Epidermal melanocyte (primary cell): ENCODE measurements at regions not wholly inside any gene's neighbourhood (a gene's known extent, or its start where the extent isn't known, plus 50 kb on each side); places are given as distances from the start of the nearest gene placed in this dataset.
"Not testable (repeated sequence)": the region's sequence is repeated elsewhere in the genome, so short reads cannot be mapped to it uniquely, and the experiment has no call there.

Source experiments
- DNase-seq: peaks from one replicate; pipeline ENCODE4 v3.0.0; 2011; ENCODE audit warnings: low spot score; ENCODE audit not compliant: insufficient read length

GRCh38 chr15:69600556-69601085 is 148.0 kb downstream of the RPLP1 start:
- DNase-seq: no peak

DNA sequence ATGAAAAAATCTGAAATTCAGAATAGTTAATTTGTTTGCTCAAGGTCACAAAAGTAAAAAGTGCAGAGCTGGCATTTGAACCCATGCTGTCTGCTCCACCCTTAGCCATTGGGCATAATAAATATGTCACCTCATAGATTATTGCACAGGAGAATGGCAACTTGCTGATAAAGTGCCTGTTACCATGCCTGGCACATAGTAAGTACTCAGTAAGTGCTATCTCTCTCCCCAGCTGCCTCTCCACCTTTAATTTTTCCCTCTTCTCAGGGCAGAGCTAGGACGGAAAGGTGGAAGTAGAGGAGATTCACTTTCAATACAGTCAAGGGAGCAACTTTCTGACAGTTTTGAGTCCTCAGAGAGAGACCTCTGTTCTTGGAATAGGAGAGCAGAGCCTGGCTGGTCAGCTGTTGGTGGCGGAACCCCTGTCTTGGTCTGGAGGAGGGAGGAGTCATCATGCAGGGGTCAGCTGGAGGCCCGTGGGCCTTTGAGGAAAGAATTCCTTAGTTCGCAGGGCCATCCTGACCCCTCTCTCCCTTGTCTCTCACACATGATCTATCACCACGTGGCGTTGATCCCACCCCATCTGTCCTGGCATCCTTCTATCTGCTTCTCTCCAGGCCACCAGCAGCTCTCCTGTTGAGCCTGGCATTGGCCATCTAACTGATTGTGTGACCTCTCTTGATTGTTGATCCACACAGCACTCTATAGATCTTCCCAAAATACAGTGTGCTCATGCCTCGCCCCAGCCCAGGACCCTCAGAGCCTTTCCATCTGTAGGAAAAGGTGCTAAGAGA is 149.3 kb downstream of the RPLP1 start:
- no peak for DNase-seq

- no peak for DNase-seq
Observed at GRCh38 chr15:69602921-69603320, 150.3 kb downstream of the RPLP1 start.

GRCh38 chr15:69603369-69604071 is 150.9 kb downstream of the RPLP1 start:
- DNase-seq: no peak

GRCh38 chr15:69604072-69604411 is 151.4 kb downstream of the RPLP1 start:
- no peak for DNase-seq

GRCh38 chr15:69606144-69606543 is 153.5 kb downstream of the RPLP1 start:
- no peak for DNase-seq

DNA sequence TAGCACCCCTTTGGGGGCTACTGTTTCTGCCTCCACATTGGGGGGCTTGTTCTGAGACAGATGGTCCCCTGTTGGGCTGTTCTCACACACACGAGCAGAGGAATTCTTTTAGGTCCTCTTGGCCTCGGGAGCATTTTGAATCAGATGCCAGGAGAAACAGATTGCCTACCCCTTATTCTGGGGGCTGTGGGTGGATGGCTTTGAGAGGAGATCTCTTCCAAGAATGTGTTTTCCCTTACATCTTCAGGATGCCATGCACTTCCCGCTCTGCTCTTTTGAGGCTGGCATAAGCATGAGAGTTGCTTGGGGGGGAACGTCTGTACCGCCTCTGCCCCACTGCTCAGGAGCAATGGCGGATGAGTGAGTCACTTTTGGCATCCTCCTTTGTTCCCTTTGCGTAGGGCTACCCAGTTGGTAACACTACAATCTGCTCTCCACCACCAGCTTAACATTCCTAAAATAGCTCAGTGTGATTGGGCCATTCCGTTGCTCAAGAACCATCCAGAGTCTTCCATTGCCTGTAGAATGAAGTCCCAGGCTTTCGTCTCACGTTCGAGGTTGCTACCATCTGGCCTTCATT is 154.4 kb downstream of the RPLP1 start:
- no peak for DNase-seq

GRCh38 chr15:69608661-69609060 is 156.0 kb downstream of the RPLP1 start:
- no peak for DNase-seq

DNA sequence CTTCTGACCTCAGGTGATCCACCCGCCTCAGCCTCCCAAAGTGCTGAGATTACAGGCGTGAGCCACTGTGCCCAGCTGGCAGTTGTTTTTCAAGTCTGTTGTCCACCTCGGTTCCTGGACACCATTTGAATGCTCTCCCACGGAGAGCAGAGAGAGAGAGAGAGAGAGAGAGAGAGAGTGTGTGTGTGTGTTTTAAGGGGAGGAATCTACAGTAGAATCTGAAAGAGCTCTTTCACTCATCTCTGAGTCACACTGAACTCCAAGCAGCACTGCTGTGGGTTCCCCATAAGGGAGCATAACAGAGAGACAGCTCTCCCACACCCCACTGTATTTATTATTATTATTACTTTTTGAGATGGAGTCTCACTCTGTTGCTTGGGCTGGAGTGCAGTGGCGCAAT is 156.6 kb downstream of the RPLP1 start:
- no peak for DNase-seq

DNA sequence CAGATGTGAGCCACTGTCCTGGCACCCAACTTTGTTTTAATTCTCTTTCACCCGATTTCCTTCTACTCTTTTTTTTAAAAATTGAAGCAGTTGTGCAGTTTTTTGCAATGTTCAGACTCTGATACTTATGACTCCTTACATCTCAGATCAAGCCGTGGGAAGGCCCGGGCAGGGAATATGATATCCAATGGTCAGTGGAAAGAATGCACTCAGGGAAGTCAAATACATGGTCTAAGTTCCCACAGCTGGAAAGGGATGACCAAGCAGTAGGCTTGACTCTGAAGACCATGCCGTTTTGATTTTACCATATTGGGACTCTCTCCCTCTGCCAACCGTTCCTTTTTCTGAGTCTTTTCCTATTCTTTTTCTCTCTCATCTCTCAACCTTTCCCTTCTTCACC is 157.2 kb downstream of the RPLP1 start:
- no peak for DNase-seq

DNA sequence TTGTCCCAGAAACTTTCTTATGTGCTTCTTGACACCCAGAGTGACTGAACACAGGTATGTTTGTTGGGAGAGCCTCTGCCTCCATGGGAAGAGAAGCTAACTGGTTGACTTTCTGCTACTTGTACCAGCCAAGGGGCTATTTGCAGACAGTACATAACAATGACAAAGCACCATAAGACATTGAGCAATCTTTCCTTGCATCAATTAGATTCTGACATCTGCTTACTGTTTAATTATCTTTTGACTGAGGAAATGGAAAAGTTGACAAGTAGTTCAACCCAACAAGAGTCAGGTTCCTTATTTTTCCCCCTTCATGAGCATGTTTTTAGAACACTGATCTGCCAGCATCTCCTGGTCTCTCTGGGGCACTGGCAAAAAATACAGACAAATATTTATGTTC is 157.7 kb downstream of the RPLP1 start:
- DNase-seq: no peak

DNA sequence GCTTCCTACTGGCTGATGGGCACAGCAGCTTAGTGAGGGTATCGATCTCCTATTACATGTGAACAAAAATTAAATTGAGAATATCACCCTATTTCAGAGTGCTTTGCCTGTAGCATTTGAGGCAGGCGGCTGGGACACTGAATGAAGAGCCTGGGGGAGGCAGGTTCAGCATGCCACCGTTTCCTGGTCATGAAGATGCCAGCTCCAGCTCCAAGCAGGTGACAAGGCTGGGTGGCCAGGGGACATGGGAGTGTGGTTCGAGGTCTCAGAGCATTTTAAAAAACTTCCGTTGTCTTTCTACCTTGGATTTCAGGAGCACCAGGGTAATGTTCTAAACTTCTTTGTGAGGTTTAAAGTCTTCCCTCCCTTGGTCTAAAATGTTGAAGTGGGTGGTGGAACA is 158.2 kb downstream of the RPLP1 start:
- no peak for DNase-seq

DNA sequence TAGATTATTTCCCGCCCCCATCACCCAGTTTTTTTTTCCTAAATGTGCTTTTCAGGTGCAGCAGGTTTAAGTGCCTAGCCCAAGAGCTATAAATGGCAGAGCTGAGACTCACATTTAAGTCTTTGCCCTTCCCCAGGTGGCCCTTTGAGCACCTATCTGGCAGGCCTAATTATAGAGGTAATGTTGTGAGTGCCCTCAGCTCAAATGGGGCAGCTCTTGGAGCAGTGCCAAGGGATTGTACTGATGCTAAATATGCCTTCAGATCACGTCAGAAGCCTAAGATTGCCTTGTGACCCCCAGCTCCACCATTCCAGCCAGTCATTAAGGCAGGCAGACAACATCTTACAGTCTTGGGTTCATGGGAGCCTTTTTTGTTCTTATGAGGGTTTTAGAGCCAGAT is 159.5 kb downstream of the RPLP1 start:
- no peak for DNase-seq

DNA sequence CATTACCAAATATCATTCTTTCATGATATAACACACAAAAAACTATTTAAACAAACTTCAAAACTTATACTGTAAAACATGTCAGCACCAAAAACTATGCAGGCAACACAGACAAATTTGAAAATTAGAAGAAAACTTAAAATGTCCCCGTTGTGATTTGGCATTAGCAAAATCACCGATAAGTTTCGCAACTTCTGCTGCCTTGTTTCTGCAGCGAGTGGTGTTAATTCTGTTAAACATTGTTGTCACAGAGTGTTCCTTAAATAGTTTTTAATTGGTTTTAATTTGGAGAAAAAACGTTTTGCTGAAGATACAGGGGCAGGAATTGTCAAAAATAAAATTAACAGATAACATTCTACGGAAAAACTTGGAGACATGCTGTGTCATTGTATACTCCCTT is 160.6 kb downstream of the RPLP1 start:
- no peak for DNase-seq

DNA sequence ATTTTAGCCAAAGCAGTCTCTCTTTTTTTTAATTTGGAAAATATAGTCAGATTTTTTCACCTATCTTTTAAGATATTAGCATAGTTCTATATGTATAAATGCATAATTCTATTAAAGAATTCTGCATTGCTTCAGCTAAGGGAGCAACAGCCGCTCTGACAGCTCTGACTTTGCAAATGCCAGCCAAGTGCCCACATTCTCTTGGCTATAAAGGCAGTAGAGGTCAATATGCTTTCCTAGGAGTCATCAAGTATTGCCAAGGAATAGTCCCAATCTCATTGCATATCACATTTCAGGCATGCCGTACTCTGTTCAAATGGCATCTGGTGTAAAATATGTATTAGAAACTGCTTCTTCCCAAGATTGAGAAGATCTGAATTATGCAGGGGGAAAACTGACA is 161.4 kb downstream of the RPLP1 start:
- no peak for DNase-seq

GRCh38 chr15:69615736-69616135 is 163.1 kb downstream of the RPLP1 start:
- no peak for DNase-seq

GRCh38 chr15:69616558-69616957 is 163.9 kb downstream of the RPLP1 start:
- DNase-seq: no peak

- DNase-seq: not testable (repeated sequence)
Observed at GRCh38 chr15:69617144-69617543, 164.5 kb downstream of the RPLP1 start.

DNA sequence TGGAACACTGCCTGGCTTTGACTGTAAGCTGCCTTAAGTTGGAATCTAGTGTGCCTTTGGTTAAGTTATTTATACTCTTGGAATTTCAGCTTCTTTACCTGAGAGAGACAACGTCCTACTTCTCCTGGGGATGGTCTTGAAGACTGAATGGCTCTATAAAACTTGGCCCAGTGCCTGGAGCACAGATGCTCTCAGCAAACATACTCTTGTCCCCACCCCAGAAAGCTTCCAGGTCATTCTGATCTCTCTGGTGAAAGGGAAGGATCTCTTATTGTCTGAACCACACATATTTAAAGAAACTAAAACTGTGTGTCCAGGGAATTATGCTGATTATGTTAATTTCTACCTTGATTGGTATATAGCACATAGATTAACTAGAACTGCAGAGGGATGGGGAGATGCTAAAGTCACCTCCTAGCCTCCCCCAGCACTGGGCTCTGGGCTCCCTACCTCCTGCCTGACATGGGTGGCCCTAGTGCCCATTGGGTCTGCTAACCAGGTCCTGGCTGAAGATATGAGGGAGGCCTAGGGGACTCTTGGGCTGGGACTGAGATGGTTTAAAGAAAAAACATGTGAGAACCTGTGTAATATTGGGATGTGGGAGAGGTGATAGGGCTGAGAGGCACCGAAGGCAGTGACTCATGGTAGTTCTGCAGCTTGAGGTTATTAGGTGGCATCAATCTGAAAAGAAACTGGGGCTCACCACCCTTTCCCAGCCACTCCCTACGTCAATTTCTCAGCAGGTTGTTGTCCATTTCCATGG is 171.0 kb downstream of the RPLP1 start:
- no peak for DNase-seq

GRCh38 chr15:69624155-69624520 is 171.5 kb downstream of the RPLP1 start:
- no peak for DNase-seq

GRCh38 chr15:69624816-69625215 is 172.2 kb downstream of the RPLP1 start:
- DNase-seq: no peak

GRCh38 chr15:69625328-69625727 is 172.7 kb downstream of the RPLP1 start:
- DNase-seq: no peak
